DOHH2 (cell line): ENCODE measurements at regions not wholly inside any gene's neighbourhood (a gene's known extent, or its start where the extent isn't known, plus 50 kb on each side); places are given as distances from the start of the nearest gene placed in this dataset.

Experiments
- CTCF ChIP-seq: fragments of 200-600 bp; sonication (generic); IDR thresholded peaks from one replicate; pipeline ENCODE4 v1.5.1; 2014; ENCODE audit warnings: antibody characterized with exemption, mild to moderate bottlenecking, low read depth, low read length; ENCODE audit not compliant: poor library complexity, severe bottlenecking
- EZH2phosphoT487 ChIP-seq: fragments of 200-600 bp; sonication (generic); IDR thresholded peaks from 2 replicates; pipeline ENCODE4 v1.6.1; 2017; ENCODE audit warnings: borderline replicate concordance, mild to moderate bottlenecking, antibody characterized with exemption, low read length, moderate library complexity, mixed read lengths

GRCh38 chr2:238747114-238747513, 100.8 kb upstream of the TWIST2 start:
- no peak for TF ChIP-seq CTCF
- TF ChIP-seq EZH2phosphoT487 = no peak
